ENCODE measurements at regions not wholly inside any gene's neighbourhood (a gene's known extent, or its start where the extent isn't known, plus 50 kb on each side); places are given as distances from the start of the nearest gene placed in this dataset.

DNA sequence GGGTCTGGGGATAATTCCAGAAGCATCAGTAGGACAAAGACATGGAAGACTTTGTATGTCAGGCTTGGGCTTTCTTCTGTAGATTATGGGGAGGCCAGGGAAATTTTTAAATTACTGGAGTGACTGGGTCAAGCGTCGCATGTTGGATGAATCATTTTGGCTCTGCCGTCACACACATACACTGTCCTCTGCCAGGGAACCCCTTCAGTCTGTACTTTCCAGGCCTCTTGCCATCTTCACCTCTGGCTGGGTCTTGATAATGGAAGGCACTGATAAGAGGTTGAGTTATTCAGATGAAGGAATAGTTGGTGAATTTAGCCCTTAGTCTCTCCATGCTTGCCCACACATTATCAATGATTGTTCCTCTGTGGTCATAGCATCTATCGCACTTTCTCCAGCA is 895.1 kb upstream of the CELF4 start:
- TF ChIP-seq POLR2A (IDR thresholded peaks at IDR 0.05) = no peak
- TF ChIP-seq, protein P1, sequence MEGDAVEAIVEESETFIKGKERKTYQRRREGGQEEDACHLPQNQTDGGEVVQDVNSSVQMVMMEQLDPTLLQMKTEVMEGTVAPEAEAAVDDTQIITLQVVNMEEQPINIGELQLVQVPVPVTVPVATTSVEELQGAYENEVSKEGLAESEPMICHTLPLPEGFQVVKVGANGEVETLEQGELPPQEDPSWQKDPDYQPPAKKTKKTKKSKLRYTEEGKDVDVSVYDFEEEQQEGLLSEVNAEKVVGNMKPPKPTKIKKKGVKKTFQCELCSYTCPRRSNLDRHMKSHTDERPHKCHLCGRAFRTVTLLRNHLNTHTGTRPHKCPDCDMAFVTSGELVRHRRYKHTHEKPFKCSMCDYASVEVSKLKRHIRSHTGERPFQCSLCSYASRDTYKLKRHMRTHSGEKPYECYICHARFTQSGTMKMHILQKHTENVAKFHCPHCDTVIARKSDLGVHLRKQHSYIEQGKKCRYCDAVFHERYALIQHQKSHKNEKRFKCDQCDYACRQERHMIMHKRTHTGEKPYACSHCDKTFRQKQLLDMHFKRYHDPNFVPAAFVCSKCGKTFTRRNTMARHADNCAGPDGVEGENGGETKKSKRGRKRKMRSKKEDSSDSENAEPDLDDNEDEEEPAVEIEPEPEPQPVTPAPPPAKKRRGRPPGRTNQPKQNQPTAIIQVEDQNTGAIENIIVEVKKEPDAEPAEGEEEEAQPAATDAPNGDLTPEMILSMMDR (IDR thresholded peaks at IDR 0.05) = no peak

Data from testis (tissue), 2 donors.